IMR-90 (cell line): ENCODE measurements at regions not wholly inside any gene's neighbourhood (a gene's known extent, or its start where the extent isn't known, plus 50 kb on each side); places are given as distances from the start of the nearest gene placed in this dataset.

Source experiments
- ATAC-seq: fragments of 200-7000 bp; cut with Tn5 transposase; 2 replicates; pipeline ENCODE4 v1.9.1; 2020; ENCODE audit warnings: low read depth, mild to moderate bottlenecking, moderate library complexity
- BruUV-seq: library from RNA; stranded (reverse); fragments of 400-500 nt; replicated peaks from 2 replicates; lab custom pipeline; 2021; lab: Mats Ljungman, UMichigan
- CTCF ChIA-PET: fragments of 300-600 bp; formaldehyde crosslinking; extraction: SDS; loops from one replicate; lab custom pipeline; 2021; ENCODE audit warnings: antibody characterized with exemption; lab: Yijun Ruan, JAX
- POLR2A ChIA-PET: fragments of 300-600 bp; sonication (Branson Sonifier 250); formaldehyde crosslinking; loops from one replicate; lab custom pipeline; 2022; ENCODE audit warnings: antibody characterized with exemption; ENCODE audit not compliant: unreplicated experiment; lab: Charles Lee
- DNase-seq: peaks from one replicate; pipeline ENCODE4 v3.0.0; 2013
- H2AFZ ChIP-seq: replicated peaks from 2 replicates; pipeline ENCODE3; 2013; ENCODE audit warnings: low read length, mild to moderate bottlenecking; ENCODE audit not compliant: poor library complexity
- H2AK5ac ChIP-seq: 2 replicates; pipeline ENCODE4 v1.6.1; 2013; ENCODE audit warnings: low read depth, low read length, inconsistent platforms
- H2AK9ac ChIP-seq: replicated peaks from 2 replicates; pipeline ENCODE3; 2013; ENCODE audit warnings: mild to moderate bottlenecking, low read depth, low read length, moderate library complexity; ENCODE audit not compliant: poor library complexity
- H2BK120ac ChIP-seq: 2 replicates; pipeline ENCODE4 v1.6.1; 2013; ENCODE audit warnings: low read depth, low read length, inconsistent platforms
- H2BK15ac ChIP-seq: 3 replicates; pipeline ENCODE4 v1.6.1; 2013; ENCODE audit warnings: low read depth, low read length, inconsistent platforms
- H2BK20ac ChIP-seq: 2 replicates; pipeline ENCODE4 v1.6.1; 2013; ENCODE audit warnings: low read depth, mild to moderate bottlenecking, inconsistent platforms, low read length, moderate library complexity
- H2BK5ac ChIP-seq: 2 replicates; pipeline ENCODE4 v1.6.1; 2013; ENCODE audit warnings: mild to moderate bottlenecking, low read depth, low read length, inconsistent platforms; ENCODE audit not compliant: poor library complexity, severe bottlenecking
- H3K14ac ChIP-seq: replicated peaks from 2 replicates; pipeline ENCODE4 v1.6.1; 2013; ENCODE audit warnings: low read depth, low read length, inconsistent platforms
- H3K18ac ChIP-seq: 2 replicates; pipeline ENCODE4 v1.6.1; 2013; ENCODE audit warnings: low read depth, low read length, control low read depth
- H3K23ac ChIP-seq: 2 replicates; pipeline ENCODE4 v1.6.1; 2013; ENCODE audit warnings: low read depth, low read length, inconsistent platforms
- H3K27ac ChIP-seq: 2 replicates; pipeline ENCODE4 v1.5.1; 2013; ENCODE audit warnings: mild to moderate bottlenecking, control low read depth, low read length; ENCODE audit not compliant: insufficient read depth
- H3K27me3 ChIP-seq: 2 replicates; pipeline ENCODE4 v1.6.1; 2013; ENCODE audit warnings: low read length; ENCODE audit not compliant: control insufficient read depth, insufficient read depth
- H3K36me3 ChIP-seq: 2 replicates; pipeline ENCODE4 v1.6.1; 2013; ENCODE audit warnings: low read length, mixed read lengths; ENCODE audit not compliant: control insufficient read depth, insufficient read depth
- H3K4ac ChIP-seq: 2 replicates; pipeline ENCODE4 v1.6.1; 2013; ENCODE audit warnings: low read depth, low read length, inconsistent platforms
- H3K4me1 ChIP-seq: 2 replicates; pipeline ENCODE4 v1.6.1; 2013; ENCODE audit warnings: low read length, mixed read lengths; ENCODE audit not compliant: control insufficient read depth, insufficient read depth
- H3K4me2 ChIP-seq: 2 replicates; pipeline ENCODE4 v1.6.1; 2013; ENCODE audit warnings: low read depth, mild to moderate bottlenecking, control low read depth, low read length, moderate library complexity
- H3K4me3 ChIP-seq: 2 replicates; pipeline ENCODE4 v1.5.1; 2013; ENCODE audit warnings: low read depth, mild to moderate bottlenecking, control low read depth, low read length, moderate library complexity; ENCODE audit not compliant: insufficient read depth
- H3K56ac ChIP-seq: 2 replicates; pipeline ENCODE4 v1.6.1; 2013; ENCODE audit warnings: low read length, inconsistent platforms; ENCODE audit not compliant: insufficient read depth; ENCODE audit errors: extremely low read depth
- H3K79me1 ChIP-seq, 2 experiments: 2 replicates each; pipeline ENCODE4 v1.6.1; 2013; ENCODE audit warnings: low read length in 2 of 2, inconsistent platforms in 1 of 2, low read depth in 1 of 2
- H3K9ac ChIP-seq: 2 replicates; pipeline ENCODE4 v1.6.1; 2013; ENCODE audit warnings: low read depth, low read length, control low read depth
- H3K9me1 ChIP-seq: 2 replicates; pipeline ENCODE4 v1.6.1; 2013; ENCODE audit warnings: low read length, inconsistent platforms; ENCODE audit not compliant: insufficient read depth
- H3K9me3 ChIP-seq: 2 replicates; pipeline ENCODE4 v1.6.1; 2013; ENCODE audit warnings: low read length; ENCODE audit not compliant: control insufficient read depth, insufficient read depth
- H4K20me1 ChIP-seq: 2 replicates; pipeline ENCODE4 v1.6.1; 2013; ENCODE audit warnings: low read length, inconsistent platforms; ENCODE audit not compliant: insufficient read depth
- H4K5ac ChIP-seq: 2 replicates; pipeline ENCODE4 v1.6.1; 2013; ENCODE audit warnings: mild to moderate bottlenecking, low read depth, low read length, control low read depth
- H4K8ac ChIP-seq, 2 experiments: 2 replicates each; pipeline ENCODE4 v1.6.1; 2013; ENCODE audit warnings: low read depth in 2 of 2, low read length in 2 of 2, control low read depth in 1 of 2, inconsistent platforms in 1 of 2
- H4K91ac ChIP-seq: 2 replicates; pipeline ENCODE4 v1.6.1; 2013; ENCODE audit warnings: low read depth, low read length, inconsistent platforms; ENCODE audit not compliant: insufficient read depth
- CHD1 ChIP-seq: IDR thresholded peaks from 2 replicates; pipeline ENCODE4 v1.6.1; 2012; ENCODE audit warnings: low read depth, low read length, improper control_type of control experiment
- NFE2L2 ChIP-seq: fragments of 150-350 bp; IDR thresholded peaks from 2 replicates; pipeline ENCODE4 v1.6.1; 2016; ENCODE audit warnings: low read depth, mild to moderate bottlenecking, low read length
- RCOR1 ChIP-seq: IDR thresholded peaks from 2 replicates; pipeline ENCODE4 v1.6.1; 2012; ENCODE audit warnings: mild to moderate bottlenecking, low read length, improper control_type of control experiment; ENCODE audit not compliant: insufficient replicate concordance
- WGBS, 2 experiments: methylation state at CpG; one replicate each; pipeline versions ENCODE4 v1.1.5 to v1.1.7; 2013; ENCODE audit warnings: missing lambda C conversion rate in 2 of 2; ENCODE audit not compliant: insufficient read length in 1 of 2; ENCODE audit errors: extremely low coverage in 2 of 2; 5-methylcytosine and 5-hydroxymethylcytosine counted together
- dilution Hi-C: fragments of 300-500 bp; cut with HindIII; formaldehyde crosslinking; loops from one replicate; pipeline ENCODE4 v1.14.3; 2018; ENCODE audit warnings: low sequenced_read_pairs; ENCODE audit not compliant: unreplicated experiment
- in situ Hi-C: fragments of 300-500 bp; cut with MboI; formaldehyde crosslinking; loops from 3 replicates; pipeline ENCODE4 v1.14.3; 2019; ENCODE audit warnings: low sequenced_read_pairs, inconsistent platforms, mixed read lengths
- intact Hi-C: fragments of 100-400 bp; cut with micrococcal nuclease; formaldehyde crosslinking; loops from 2 replicates; pipeline ENCODE4 v1.10.0; 2022
- TF ChIP-seq, protein P1 (sequence below): conservative IDR thresholded peaks from 2 replicates; pipeline ENCODE4 v1.5.1; 2012; ENCODE audit warnings: mild to moderate bottlenecking, low read depth, low read length, improper control_type of control experiment

GRCh38 chr15:81768773-81769172 lies 277.0 kb downstream of the MEX3B start:
- H3K56ac ChIP-seq: no peak overlapping the region
- H4K20me1 ChIP-seq: no peaks in the 10 kb centered on the region
- no peaks in the 10 kb centered on the region for H3K4me1 ChIP-seq
- H3K4me2 ChIP-seq: no peak overlapping the region
- no peak overlapping the region for H2AK9ac ChIP-seq
- ChIA-PET CTCF (no interaction called here), POLR2A (no interaction called here)
- H2AK5ac ChIP-seq: no peak overlapping the region
- no peak for TF ChIP-seq RCOR1
- no peak for TF ChIP-seq CHD1
- TF ChIP-seq NFE2L2: no peak
- TF ChIP-seq, protein P1, sequence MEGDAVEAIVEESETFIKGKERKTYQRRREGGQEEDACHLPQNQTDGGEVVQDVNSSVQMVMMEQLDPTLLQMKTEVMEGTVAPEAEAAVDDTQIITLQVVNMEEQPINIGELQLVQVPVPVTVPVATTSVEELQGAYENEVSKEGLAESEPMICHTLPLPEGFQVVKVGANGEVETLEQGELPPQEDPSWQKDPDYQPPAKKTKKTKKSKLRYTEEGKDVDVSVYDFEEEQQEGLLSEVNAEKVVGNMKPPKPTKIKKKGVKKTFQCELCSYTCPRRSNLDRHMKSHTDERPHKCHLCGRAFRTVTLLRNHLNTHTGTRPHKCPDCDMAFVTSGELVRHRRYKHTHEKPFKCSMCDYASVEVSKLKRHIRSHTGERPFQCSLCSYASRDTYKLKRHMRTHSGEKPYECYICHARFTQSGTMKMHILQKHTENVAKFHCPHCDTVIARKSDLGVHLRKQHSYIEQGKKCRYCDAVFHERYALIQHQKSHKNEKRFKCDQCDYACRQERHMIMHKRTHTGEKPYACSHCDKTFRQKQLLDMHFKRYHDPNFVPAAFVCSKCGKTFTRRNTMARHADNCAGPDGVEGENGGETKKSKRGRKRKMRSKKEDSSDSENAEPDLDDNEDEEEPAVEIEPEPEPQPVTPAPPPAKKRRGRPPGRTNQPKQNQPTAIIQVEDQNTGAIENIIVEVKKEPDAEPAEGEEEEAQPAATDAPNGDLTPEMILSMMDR: no peak
- H3K27me3 ChIP-seq: peaks cover 2% of the 10 kb centered on the region
- no peaks in the 10 kb centered on the region for H3K9me3 ChIP-seq
- H3K9me1 ChIP-seq: no peaks in the 10 kb centered on the region
- no peak overlapping the region for H4K5ac ChIP-seq
- dilution Hi-C loops (no loop called here), in situ Hi-C loops (no loop called here), intact Hi-C loops (no loop called here)
- no peak overlapping the region for H4K91ac ChIP-seq
- H3K18ac ChIP-seq: no peak overlapping the region
- WGBS, 2 experiments: no CpG with 5 or more reads among the region's 2 CpGs
- no peak overlapping the region for H2BK15ac ChIP-seq
- H3K27ac ChIP-seq: no peak overlapping the region
- H2BK20ac ChIP-seq: no peak overlapping the region
- H3K14ac ChIP-seq: no peak overlapping the region
- H2BK120ac ChIP-seq: no peak overlapping the region
- no peak overlapping the region for H3K4ac ChIP-seq
- H3K9ac ChIP-seq: no peak overlapping the region
- H2AFZ ChIP-seq: no peak overlapping the region
- no peak for DNase-seq
- BruUV-seq: no TSS peak
- no peaks in the 10 kb centered on the region for H3K36me3 ChIP-seq
- no peak overlapping the region for H2BK5ac ChIP-seq
- H3K23ac ChIP-seq: no peak overlapping the region
- ATAC-seq: no peak
- no peaks in the 10 kb centered on the region for H3K79me1 ChIP-seq
- no peak overlapping the region for H4K8ac ChIP-seq
- no peak overlapping the region for H3K4me3 ChIP-seq
